Lower leg skin (tissue), 3 donors: ENCODE measurements at regions not wholly inside any gene's neighbourhood (a gene's known extent, or its start where the extent isn't known, plus 50 kb on each side); places are given as distances from the start of the nearest gene placed in this dataset.

Source experiments
- POLR2A ChIP-seq, 2 donors: fragments of 450-650 bp; IDR thresholded peaks; one replicate each; pipeline ENCODE4 v1.6.1; 2016 to 2017; ENCODE audit warnings: antibody characterized with exemption in 2 of 2, mild to moderate bottlenecking in 1 of 2, moderate library complexity in 1 of 2
- TF ChIP-seq, protein P1 (sequence below), 3 donors: fragments of 450-650 bp; IDR thresholded peaks; one replicate each; pipeline ENCODE4 v1.5.1; 2016; ENCODE audit warnings: antibody characterized with exemption in 3 of 3, mild to moderate bottlenecking in 3 of 3, moderate library complexity in 2 of 3

DNA sequence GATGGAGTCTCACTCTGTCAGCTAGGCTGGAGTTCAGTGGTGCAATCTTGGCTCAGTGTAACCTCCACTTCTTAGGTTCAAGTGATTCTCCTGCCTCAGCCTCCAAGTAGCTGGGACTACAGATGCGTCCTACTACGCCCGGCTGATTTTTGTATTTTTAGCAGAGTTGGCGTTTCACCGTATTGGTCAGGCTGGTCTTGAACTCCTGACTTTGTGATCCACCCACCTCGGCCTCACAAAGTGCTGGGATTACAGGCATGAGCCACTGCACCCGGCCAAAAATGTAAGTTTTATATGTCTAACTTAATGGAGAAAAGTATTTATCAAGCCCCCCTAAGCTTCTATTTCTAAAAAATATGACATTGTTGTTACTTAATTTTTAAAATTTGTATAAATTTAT is 98.2 kb upstream of the RIOK2 start:
- no peak for TF ChIP-seq POLR2A (IDR thresholded peaks at IDR 0.05)
- TF ChIP-seq, protein P1, sequence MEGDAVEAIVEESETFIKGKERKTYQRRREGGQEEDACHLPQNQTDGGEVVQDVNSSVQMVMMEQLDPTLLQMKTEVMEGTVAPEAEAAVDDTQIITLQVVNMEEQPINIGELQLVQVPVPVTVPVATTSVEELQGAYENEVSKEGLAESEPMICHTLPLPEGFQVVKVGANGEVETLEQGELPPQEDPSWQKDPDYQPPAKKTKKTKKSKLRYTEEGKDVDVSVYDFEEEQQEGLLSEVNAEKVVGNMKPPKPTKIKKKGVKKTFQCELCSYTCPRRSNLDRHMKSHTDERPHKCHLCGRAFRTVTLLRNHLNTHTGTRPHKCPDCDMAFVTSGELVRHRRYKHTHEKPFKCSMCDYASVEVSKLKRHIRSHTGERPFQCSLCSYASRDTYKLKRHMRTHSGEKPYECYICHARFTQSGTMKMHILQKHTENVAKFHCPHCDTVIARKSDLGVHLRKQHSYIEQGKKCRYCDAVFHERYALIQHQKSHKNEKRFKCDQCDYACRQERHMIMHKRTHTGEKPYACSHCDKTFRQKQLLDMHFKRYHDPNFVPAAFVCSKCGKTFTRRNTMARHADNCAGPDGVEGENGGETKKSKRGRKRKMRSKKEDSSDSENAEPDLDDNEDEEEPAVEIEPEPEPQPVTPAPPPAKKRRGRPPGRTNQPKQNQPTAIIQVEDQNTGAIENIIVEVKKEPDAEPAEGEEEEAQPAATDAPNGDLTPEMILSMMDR (IDR thresholded peaks at IDR 0.05), result no peak
